Small intestine (tissue), 7 donors: ENCODE measurements at regions not wholly inside any gene's neighbourhood (a gene's known extent, or its start where the extent isn't known, plus 50 kb on each side); places are given as distances from the start of the nearest gene placed in this dataset.

Source experiments
- DNase-seq, 2 donors: peaks; one replicate each; pipeline versions ENCODE4 v3.0.0 to v3.0.0-alpha.2; 2013
- FAIRE-seq: peaks from 2 replicates; lab custom pipeline; 2012; peaks lifted over from hg19 to GRCh38; lab: Jason Lieb, UNC
- H3K27ac ChIP-seq, 3 donors: one replicate each; pipeline ENCODE4 v1.5.1; 2013; ENCODE audit warnings: low read length in 2 of 3, mild to moderate bottlenecking in 2 of 3, control low read depth in 1 of 3, inconsistent platforms in 1 of 3, low read depth in 1 of 3, moderate library complexity in 1 of 3
- H3K27me3 ChIP-seq, 3 donors: one replicate each; pipeline ENCODE4 v1.6.1; 2013; ENCODE audit warnings: low read length in 3 of 3, inconsistent platforms in 1 of 3; ENCODE audit not compliant: control insufficient read depth in 3 of 3, insufficient read depth in 3 of 3
- H3K36me3 ChIP-seq, 3 donors: one replicate each; pipeline ENCODE4 v1.6.1; 2013; ENCODE audit warnings: low read length in 3 of 3, inconsistent platforms in 1 of 3, low read depth in 1 of 3, mild to moderate bottlenecking in 1 of 3, moderate library complexity in 1 of 3; ENCODE audit not compliant: control insufficient read depth in 3 of 3, insufficient read depth in 2 of 3
- H3K4me1 ChIP-seq, 3 donors: one replicate each; pipeline ENCODE4 v1.6.1; 2013; ENCODE audit warnings: low read length in 2 of 3, inconsistent platforms in 1 of 3, low read depth in 1 of 3, mild to moderate bottlenecking in 1 of 3, moderate library complexity in 1 of 3; ENCODE audit not compliant: control insufficient read depth in 3 of 3, insufficient read depth in 2 of 3
- H3K4me3 ChIP-seq, 3 donors: one replicate each; pipeline ENCODE4 v1.5.1; 2013; ENCODE audit warnings: low read length in 3 of 3, control low read depth in 1 of 3, inconsistent platforms in 1 of 3, low read depth in 1 of 3, mild to moderate bottlenecking in 1 of 3, moderate library complexity in 1 of 3
- H3K9me3 ChIP-seq, 2 donors: one replicate each; pipeline ENCODE4 v1.6.1; 2013; ENCODE audit warnings: low read depth in 1 of 2, low read length in 1 of 2; ENCODE audit not compliant: control insufficient read depth in 2 of 2, insufficient read depth in 1 of 2
- WGBS, 3 donors: extraction: QIAGEN DNeasy Blood & Tissue Kit; methylation state at CpG; one replicate each; pipeline ENCODE4 v1.1.7; 2013; 5-methylcytosine and 5-hydroxymethylcytosine counted together
- donor health status: healthy with polysubstance abuse.
- donor health status: control.
- donor health status: control.
- donor health status: Bipolar disorder and iron deficiency.
- donor health status: healthy.

DNA sequence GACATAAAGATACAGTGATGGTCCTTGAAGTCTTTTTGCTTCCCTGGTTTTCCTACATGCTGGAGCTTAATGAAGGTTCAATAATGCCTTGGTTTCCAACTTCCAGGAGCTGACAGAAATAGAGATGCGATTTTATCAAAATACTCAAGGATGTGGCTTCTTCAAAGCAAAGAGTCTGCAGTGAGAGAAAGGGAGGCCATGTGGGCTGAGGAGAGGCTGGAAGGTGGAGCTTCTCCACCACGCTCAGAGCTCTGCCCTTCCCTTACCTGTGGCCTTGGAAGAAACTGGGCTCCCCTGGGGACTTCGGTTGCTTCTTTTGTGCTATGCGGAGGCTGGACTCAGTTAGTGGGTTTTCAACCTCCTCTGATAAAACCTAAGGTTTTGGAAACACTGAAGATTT is 175.0 kb upstream of the APCDD1 start:
- no peak overlapping the region for H3K4me3 ChIP-seq
- DNase-seq, result no peak
- no peak for FAIRE-seq
- no peaks in the 10 kb centered on the region for H3K9me3 ChIP-seq
- no peaks in the 10 kb centered on the region for H3K36me3 ChIP-seq
- H3K27me3 ChIP-seq, result no peaks in the 10 kb centered on the region
- WGBS, 3 donors, result 82 to 89% (median 87%) methylated on average over 4 of the region's 4 CpGs
- H3K4me1 ChIP-seq, result no peaks in the 10 kb centered on the region
- no peak overlapping the region for H3K27ac ChIP-seq

DNA sequence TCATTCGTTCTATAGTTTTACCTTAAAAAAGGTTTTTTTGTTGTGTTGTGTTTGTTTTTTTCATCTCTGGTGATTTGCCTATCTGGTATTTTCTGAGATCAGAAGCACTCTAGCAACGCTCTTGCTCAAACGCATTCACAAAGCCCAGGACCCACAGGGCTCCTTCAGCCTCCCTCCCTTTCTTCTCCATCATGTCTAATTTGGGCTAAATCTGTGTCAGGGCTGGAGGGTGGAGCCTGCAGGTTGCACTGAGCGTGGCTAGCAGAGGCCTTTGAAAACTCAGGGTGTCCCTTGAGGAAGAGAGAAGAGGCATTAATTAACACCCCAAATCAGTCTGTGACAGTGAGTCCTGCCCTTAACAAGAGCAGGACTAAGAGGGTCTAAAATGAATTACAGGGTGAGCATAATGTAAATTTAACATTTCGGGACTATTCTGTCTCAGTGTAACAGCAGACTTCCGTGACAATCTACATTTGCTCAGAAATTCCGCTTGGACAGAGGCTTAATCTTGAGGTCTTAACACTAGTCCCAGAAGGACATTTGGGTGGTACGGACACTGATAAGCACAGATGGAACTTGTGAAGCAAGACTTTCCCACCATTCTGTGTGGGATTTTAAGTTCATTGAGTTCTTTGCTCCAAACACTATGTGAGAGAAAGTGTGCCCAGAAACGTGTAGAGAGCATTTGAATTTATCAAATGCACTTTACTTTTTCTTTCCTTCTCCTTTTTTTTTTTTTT is 174.4 kb upstream of the APCDD1 start:
- no peaks in the 10 kb centered on the region for H3K9me3 ChIP-seq
- no peaks in the 10 kb centered on the region for H3K4me1 ChIP-seq
- WGBS, 3 donors, result 83 to 86% (median 83%) methylated on average over 9 of the region's 9 CpGs
- H3K4me3 ChIP-seq, result no peak overlapping the region
- H3K36me3 ChIP-seq, result no peaks in the 10 kb centered on the region
- FAIRE-seq, result no peak
- DNase-seq, result no peak
- no peaks in the 10 kb centered on the region for H3K27me3 ChIP-seq
- no peak overlapping the region for H3K27ac ChIP-seq

DNA sequence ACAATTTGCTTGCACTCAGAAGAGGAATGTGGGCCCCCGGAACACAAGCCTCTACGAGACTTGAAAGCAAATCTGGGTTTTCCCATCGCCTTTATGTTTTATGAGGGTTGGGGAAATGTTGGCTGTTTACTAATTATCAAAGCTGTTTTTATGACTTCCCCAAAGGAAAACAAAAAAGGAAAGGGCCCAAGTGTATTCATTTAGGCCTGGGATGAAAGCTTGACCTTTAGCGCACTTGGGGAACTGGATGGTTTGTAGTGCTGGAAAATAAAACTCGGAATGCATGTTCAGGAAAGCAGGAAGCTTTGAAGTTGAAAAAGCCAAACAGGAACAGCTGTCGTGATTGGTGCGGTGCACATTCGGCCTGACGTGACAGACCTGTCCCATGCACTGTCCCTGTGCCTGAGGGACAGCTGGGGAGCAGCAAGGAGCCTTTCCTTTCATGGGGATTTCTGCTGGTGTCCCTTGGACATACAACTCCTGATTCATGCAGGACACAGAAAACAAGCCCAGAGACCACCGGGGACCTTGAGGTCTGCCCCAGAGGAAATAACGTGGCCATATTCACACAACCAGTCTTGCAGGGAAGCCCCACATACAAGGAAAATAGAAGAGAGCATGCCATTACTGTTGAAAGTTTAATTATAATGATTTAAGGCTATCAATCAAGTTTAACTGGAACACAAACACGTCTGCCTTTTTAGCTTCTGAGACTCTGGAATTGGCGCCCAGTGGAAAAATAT is 169.7 kb upstream of the APCDD1 start:
- Histone ChIP-seq H3K36me3 (no peaks in the 10 kb centered on the region), H3K27ac (no peak overlapping the region), H3K4me3 (no peak overlapping the region), H3K4me1 (no peaks in the 10 kb centered on the region), H3K27me3 (no peaks in the 10 kb centered on the region), H3K9me3 (no peaks in the 10 kb centered on the region)
- FAIRE-seq (no peak), DNase-seq (no peak)
- WGBS, 3 donors, result 60 to 74% (median 73%) methylated on average over 13 of the region's 13 CpGs

DNA sequence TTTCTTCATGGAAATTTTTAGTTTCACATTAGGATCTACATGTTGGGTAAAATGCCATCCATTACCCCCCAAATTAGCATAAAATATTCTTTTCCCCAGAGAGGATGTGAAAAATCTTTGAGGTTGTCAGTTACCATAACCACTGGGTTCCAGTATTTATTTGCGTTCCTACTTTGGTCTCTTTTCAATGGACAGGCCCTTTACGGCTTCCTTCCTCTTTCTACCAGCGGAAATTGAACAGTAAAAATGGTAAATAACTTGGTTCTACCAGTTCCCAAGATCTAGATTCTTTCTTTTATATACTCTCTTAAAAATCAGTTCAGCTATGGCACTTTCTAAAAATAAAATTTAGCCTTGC is 169.2 kb upstream of the APCDD1 start:
- no peaks in the 10 kb centered on the region for H3K36me3 ChIP-seq
- H3K4me1 ChIP-seq, result no peaks in the 10 kb centered on the region
- FAIRE-seq (no peak), DNase-seq (no peak)
- H3K9me3 ChIP-seq, result no peaks in the 10 kb centered on the region
- H3K27me3 ChIP-seq, result no peaks in the 10 kb centered on the region
- H3K27ac ChIP-seq, result no peak overlapping the region
- 67 to 88% (median 78%) methylated on average over 3 of the region's 3 CpGs for WGBS, 3 donors
- H3K4me3 ChIP-seq, result no peak overlapping the region

DNA sequence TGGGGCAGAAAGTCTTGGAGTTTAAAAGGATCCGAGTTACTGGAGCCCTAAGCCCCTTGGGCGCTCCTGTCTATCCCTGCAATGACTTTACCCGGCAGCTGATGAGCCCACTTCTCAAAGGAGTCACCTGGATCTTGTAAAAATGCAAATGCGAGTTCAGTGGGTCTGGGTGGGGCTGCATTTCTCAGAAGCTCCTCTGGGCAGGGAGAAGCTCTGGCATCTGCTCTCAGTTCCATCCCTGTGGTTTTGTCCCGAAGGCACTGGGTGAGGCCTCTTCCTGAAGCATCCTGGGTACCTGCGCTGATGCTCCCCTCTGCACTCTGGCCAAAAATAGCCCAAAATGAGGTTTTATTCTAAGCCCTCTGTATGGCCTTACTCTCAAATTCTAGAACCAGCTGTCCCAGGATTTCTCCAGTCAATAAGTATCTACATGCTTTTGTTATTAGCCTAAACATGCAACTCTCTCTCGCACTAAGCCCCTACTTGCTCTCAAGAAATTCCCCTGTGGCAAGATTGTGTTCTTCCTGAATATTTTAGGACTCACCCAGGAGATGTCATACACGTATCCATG is 167.8 kb upstream of the APCDD1 start:
- Histone ChIP-seq H3K4me3 (no peak overlapping the region), H3K36me3 (no peaks in the 10 kb centered on the region), H3K27ac (no peak overlapping the region), H3K27me3 (no peaks in the 10 kb centered on the region), H3K9me3 (no peaks in the 10 kb centered on the region), H3K4me1 (no peaks in the 10 kb centered on the region)
- no peak for DNase-seq
- FAIRE-seq, result no peak
- 82 to 86% (median 85%) methylated on average over 8 of the region's 8 CpGs for WGBS, 3 donors

DNA sequence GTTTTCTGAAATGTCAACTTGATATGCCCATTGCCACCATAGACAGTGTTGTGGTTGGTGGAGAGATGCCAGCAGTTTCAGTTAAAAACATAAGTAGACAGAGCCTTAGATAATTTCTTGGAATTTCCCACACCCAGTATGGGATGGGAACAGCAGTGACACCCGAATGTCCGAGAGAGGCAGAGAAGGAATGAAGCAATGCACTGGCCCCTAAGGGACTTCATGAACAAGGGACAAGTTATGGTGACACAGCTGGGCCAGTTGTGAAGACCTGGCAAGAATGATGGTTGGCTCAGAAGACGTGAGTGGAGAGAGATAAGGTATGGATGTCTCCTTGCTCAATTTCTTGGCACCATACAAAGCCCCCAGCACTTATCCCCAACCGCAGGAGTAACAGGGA is 165.2 kb upstream of the APCDD1 start:
- DNase-seq, result no peak
- Histone ChIP-seq H3K27ac (no peak overlapping the region), H3K4me1 (no peaks in the 10 kb centered on the region), H3K4me3 (no peak overlapping the region), H3K9me3 (no peaks in the 10 kb centered on the region), H3K27me3 (peaks cover 0 to 2% (median 0%) of the 10 kb centered on the region in 3 donors), H3K36me3 (no peaks in the 10 kb centered on the region)
- FAIRE-seq, result no peak
- WGBS, 3 donors, result 74 to 89% (median 88%) methylated on average over 4 of the region's 4 CpGs

DNA sequence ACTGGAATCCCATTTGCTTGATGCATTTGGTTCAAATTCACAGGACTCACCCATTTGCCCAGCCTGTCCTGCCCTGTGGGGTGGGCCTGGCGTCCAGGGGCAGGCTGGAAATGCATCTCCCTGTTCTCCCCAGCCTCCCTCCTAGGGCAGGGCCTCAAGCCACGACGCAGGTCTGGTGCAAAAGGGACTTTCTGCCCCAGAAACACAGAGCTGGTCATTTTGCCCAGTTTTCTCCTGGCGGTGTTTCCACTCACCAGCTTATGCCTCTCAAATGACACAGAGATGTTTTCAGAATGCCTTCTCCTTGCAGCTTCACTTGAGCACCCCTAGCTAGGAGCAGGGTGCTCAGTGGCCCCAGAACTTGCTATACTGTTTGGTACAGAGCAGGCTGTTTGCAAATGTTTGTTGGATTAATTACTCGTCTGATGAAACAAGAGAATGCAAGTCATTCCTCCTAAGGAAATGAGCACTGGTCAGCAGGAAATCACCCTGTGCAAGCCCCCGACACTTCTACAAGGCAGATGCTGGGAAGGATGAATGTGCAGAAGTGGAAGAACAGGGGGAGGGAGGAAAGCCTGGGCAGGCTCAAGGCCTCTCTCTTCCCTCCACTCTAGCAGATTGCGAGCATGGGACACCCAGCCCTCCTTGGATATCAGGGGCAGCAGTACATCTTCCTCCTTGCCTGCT is 164.3 kb upstream of the APCDD1 start:
- H3K4me3 ChIP-seq, result no peak overlapping the region
- WGBS, 3 donors, result 65 to 76% (median 67%) methylated on average over 7 of the region's 7 CpGs
- no peaks in the 10 kb centered on the region for H3K9me3 ChIP-seq
- FAIRE-seq, result no peak
- H3K27ac ChIP-seq, result peak overlapping the region in 1 of 3 donors; percentile 8
- DNase-seq, result no peak
- peaks cover 0 to 2% (median 0%) of the 10 kb centered on the region in 3 donors for H3K27me3 ChIP-seq
- H3K4me1 ChIP-seq, result no peaks in the 10 kb centered on the region
- no peaks in the 10 kb centered on the region for H3K36me3 ChIP-seq

DNA sequence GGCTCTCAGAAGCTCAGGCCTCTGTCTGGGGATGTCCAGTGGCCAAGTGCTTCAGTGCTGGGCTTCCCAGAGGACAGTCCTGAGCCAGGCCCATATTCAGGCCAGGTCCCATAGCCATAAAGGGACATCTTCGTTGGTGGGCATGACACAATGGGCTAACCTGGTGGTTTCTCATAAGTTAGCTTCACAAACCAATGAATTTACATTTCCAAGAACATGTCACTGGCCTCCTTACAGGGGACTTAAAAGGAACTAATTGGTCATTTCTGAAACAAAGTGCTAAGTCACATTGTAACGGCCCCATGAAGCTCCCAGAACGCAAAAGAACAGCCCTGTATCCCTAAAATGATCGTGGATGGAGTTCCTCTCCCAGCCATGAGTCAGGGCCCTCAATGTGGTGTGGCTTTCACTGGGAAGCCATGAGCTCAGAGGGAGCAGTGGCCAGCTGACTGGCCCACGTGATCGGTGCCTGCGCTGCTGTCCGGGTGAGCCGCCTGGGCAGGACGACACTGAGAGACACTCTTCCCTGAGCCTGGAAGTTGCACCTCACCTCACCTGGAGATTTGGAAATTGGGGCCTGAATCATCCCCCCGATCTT is 163.7 kb upstream of the APCDD1 start:
- Histone ChIP-seq H3K4me1 (no peaks in the 10 kb centered on the region), H3K27ac (no peak overlapping the region), H3K9me3 (no peaks in the 10 kb centered on the region), H3K36me3 (no peaks in the 10 kb centered on the region), H3K4me3 (no peak overlapping the region), H3K27me3 (peaks cover 0 to 2% (median 0%) of the 10 kb centered on the region in 3 donors)
- WGBS, 3 donors, result 79 to 87% (median 86%) methylated on average over 11 of the region's 11 CpGs
- no peak for DNase-seq
- no peak for FAIRE-seq
